ENCODE measurements at regions not wholly inside any gene's neighbourhood (a gene's known extent, or its start where the extent isn't known, plus 50 kb on each side); places are given as distances from the start of the nearest gene placed in this dataset.

GRCh38 chr4:124555959-124556358 lies 156.6 kb downstream of the ANKRD50 start:
- 89 to 93% (median 92%) methylated on average over 8 of the region's 8 CpGs for WGBS, 3 donors
- Histone ChIP-seq H3K36me3 (ENCODE audit: control insufficient read depth in 3 of 3, insufficient read depth in 2 of 3, low read depth in 1 of 3, low read length in 3 of 3) (no peaks in the 10 kb centered on the region), H3K27me3 (ENCODE audit: control insufficient read depth in 3 of 3, insufficient read depth in 3 of 3, low read length in 3 of 3) (peaks cover 0 to 2% (median 0%) of the 10 kb centered on the region in 3 donors), H3K4me3 (ENCODE audit: low read depth in 1 of 3, low read length in 3 of 3) (no peak overlapping the region), H3K9me3 (ENCODE audit: control insufficient read depth in 2 of 2, insufficient read depth in 1 of 2, low read depth in 1 of 2, low read length in 1 of 2) (peaks cover 0 to 3% of the 10 kb centered on the region in 2 donors), H3K27ac (ENCODE audit: low read depth in 1 of 3, low read length in 2 of 3) (no peak overlapping the region), H3K4me1 (ENCODE audit: control insufficient read depth in 3 of 3, insufficient read depth in 2 of 3, low read depth in 1 of 3, low read length in 2 of 3) (no peaks in the 10 kb centered on the region)
- DNase-seq (no peak), FAIRE-seq (no peak)

GRCh38 chr4:124564121-124564520 lies 148.4 kb downstream of the ANKRD50 start:
- H3K27me3 ChIP-seq (ENCODE audit: control insufficient read depth in 3 of 3, insufficient read depth in 3 of 3, low read length in 3 of 3) = no peaks in the 10 kb centered on the region
- H3K36me3 ChIP-seq (ENCODE audit: control insufficient read depth in 3 of 3, insufficient read depth in 2 of 3, low read depth in 1 of 3, low read length in 3 of 3) = no peaks in the 10 kb centered on the region
- FAIRE-seq (peak; percentile 33), DNase-seq (no peak)
- no peaks in the 10 kb centered on the region for H3K4me1 ChIP-seq (ENCODE audit: control insufficient read depth in 3 of 3, insufficient read depth in 2 of 3, low read depth in 1 of 3, low read length in 2 of 3)
- 65 to 85% (median 67%) methylated on average over 1 of the region's 1 CpG for WGBS, 3 donors
- no peak overlapping the region for H3K27ac ChIP-seq (ENCODE audit: low read depth in 1 of 3, low read length in 2 of 3)
- no peak overlapping the region for H3K4me3 ChIP-seq (ENCODE audit: low read depth in 1 of 3, low read length in 3 of 3)
- peaks cover 0 to under 1% of the 10 kb centered on the region in 2 donors for H3K9me3 ChIP-seq (ENCODE audit: control insufficient read depth in 2 of 2, insufficient read depth in 1 of 2, low read depth in 1 of 2, low read length in 1 of 2)

- 26 to 50% (median 33%) methylated on average over 4 of the region's 4 CpGs for WGBS, 3 donors
- Histone ChIP-seq H3K4me3 (ENCODE audit: low read depth in 1 of 3, low read length in 3 of 3) (no peak overlapping the region), H3K36me3 (ENCODE audit: control insufficient read depth in 3 of 3, insufficient read depth in 2 of 3, low read depth in 1 of 3, low read length in 3 of 3) (no peaks in the 10 kb centered on the region), H3K4me1 (ENCODE audit: control insufficient read depth in 3 of 3, insufficient read depth in 2 of 3, low read depth in 1 of 3, low read length in 2 of 3) (no peaks in the 10 kb centered on the region), H3K27me3 (ENCODE audit: control insufficient read depth in 3 of 3, insufficient read depth in 3 of 3, low read length in 3 of 3) (no peaks in the 10 kb centered on the region), H3K9me3 (ENCODE audit: control insufficient read depth in 2 of 2, insufficient read depth in 1 of 2, low read depth in 1 of 2, low read length in 1 of 2) (no peaks in the 10 kb centered on the region), H3K27ac (ENCODE audit: low read depth in 1 of 3, low read length in 2 of 3) (no peak overlapping the region)
- FAIRE-seq (no peak), DNase-seq (no peak)
These were observed 147.2 kb downstream of the ANKRD50 start for GRCh38 chr4:124565371-124565770.

- WGBS, 3 donors = 82 to 88% (median 88%) methylated on average over 2 of the region's 2 CpGs
- Histone ChIP-seq H3K9me3 (ENCODE audit: control insufficient read depth in 2 of 2, insufficient read depth in 1 of 2, low read depth in 1 of 2, low read length in 1 of 2) (no peaks in the 10 kb centered on the region), H3K36me3 (ENCODE audit: control insufficient read depth in 3 of 3, insufficient read depth in 2 of 3, low read depth in 1 of 3, low read length in 3 of 3) (no peaks in the 10 kb centered on the region), H3K27me3 (ENCODE audit: control insufficient read depth in 3 of 3, insufficient read depth in 3 of 3, low read length in 3 of 3) (no peaks in the 10 kb centered on the region), H3K4me3 (ENCODE audit: low read depth in 1 of 3, low read length in 3 of 3) (no peak overlapping the region), H3K4me1 (ENCODE audit: control insufficient read depth in 3 of 3, insufficient read depth in 2 of 3, low read depth in 1 of 3, low read length in 2 of 3) (no peaks in the 10 kb centered on the region), H3K27ac (ENCODE audit: low read depth in 1 of 3, low read length in 2 of 3) (no peak overlapping the region)
- DNase-seq = no peak
- no peak for FAIRE-seq
These were observed 146.5 kb downstream of the ANKRD50 start for GRCh38 chr4:124566030-124566429.

- no peaks in the 10 kb centered on the region for H3K36me3 ChIP-seq (ENCODE audit: control insufficient read depth in 3 of 3, insufficient read depth in 2 of 3, low read depth in 1 of 3, low read length in 3 of 3)
- FAIRE-seq (no peak), DNase-seq (no peak)
- no peaks in the 10 kb centered on the region for H3K4me1 ChIP-seq (ENCODE audit: control insufficient read depth in 3 of 3, insufficient read depth in 2 of 3, low read depth in 1 of 3, low read length in 2 of 3)
- WGBS, 3 donors = 69 to 76% (median 75%) methylated on average over 4 of the region's 4 CpGs
- H3K4me3 ChIP-seq (ENCODE audit: low read depth in 1 of 3, low read length in 3 of 3) = no peak overlapping the region
- no peaks in the 10 kb centered on the region for H3K9me3 ChIP-seq (ENCODE audit: control insufficient read depth in 2 of 2, insufficient read depth in 1 of 2, low read depth in 1 of 2, low read length in 1 of 2)
- H3K27ac ChIP-seq (ENCODE audit: low read depth in 1 of 3, low read length in 2 of 3) = no peak overlapping the region
- H3K27me3 ChIP-seq (ENCODE audit: control insufficient read depth in 3 of 3, insufficient read depth in 3 of 3, low read length in 3 of 3) = no peaks in the 10 kb centered on the region
These were observed 139.5 kb downstream of the ANKRD50 start for GRCh38 chr4:124573056-124573455.

- Histone ChIP-seq H3K36me3 (ENCODE audit: control insufficient read depth in 3 of 3, insufficient read depth in 2 of 3, low read depth in 1 of 3, low read length in 3 of 3) (no peaks in the 10 kb centered on the region), H3K4me3 (ENCODE audit: low read depth in 1 of 3, low read length in 3 of 3) (no peak overlapping the region), H3K4me1 (ENCODE audit: control insufficient read depth in 3 of 3, insufficient read depth in 2 of 3, low read depth in 1 of 3, low read length in 2 of 3) (no peaks in the 10 kb centered on the region), H3K27ac (ENCODE audit: low read depth in 1 of 3, low read length in 2 of 3) (no peak overlapping the region), H3K27me3 (ENCODE audit: control insufficient read depth in 3 of 3, insufficient read depth in 3 of 3, low read length in 3 of 3) (no peaks in the 10 kb centered on the region), H3K9me3 (ENCODE audit: control insufficient read depth in 2 of 2, insufficient read depth in 1 of 2, low read depth in 1 of 2, low read length in 1 of 2) (peaks cover 0 to 16% of the 10 kb centered on the region in 2 donors)
- FAIRE-seq (no peak), DNase-seq (no peak)
These were observed 132.6 kb downstream of the ANKRD50 start for GRCh38 chr4:124579896-124580295.

- H3K27ac ChIP-seq (ENCODE audit: low read depth in 1 of 3, low read length in 2 of 3) = no peak overlapping the region
- DNase-seq = no peak
- WGBS, 3 donors = 94 to 96% (median 95%) methylated on average over 1 of the region's 1 CpG
- no peak for FAIRE-seq
- no peaks in the 10 kb centered on the region for H3K4me1 ChIP-seq (ENCODE audit: control insufficient read depth in 3 of 3, insufficient read depth in 2 of 3, low read depth in 1 of 3, low read length in 2 of 3)
- H3K4me3 ChIP-seq (ENCODE audit: low read depth in 1 of 3, low read length in 3 of 3) = no peak overlapping the region
- no peaks in the 10 kb centered on the region for H3K36me3 ChIP-seq (ENCODE audit: control insufficient read depth in 3 of 3, insufficient read depth in 2 of 3, low read depth in 1 of 3, low read length in 3 of 3)
- H3K9me3 ChIP-seq (ENCODE audit: control insufficient read depth in 2 of 2, insufficient read depth in 1 of 2, low read depth in 1 of 2, low read length in 1 of 2) = peaks cover 0 to 16% of the 10 kb centered on the region in 2 donors
- H3K27me3 ChIP-seq (ENCODE audit: control insufficient read depth in 3 of 3, insufficient read depth in 3 of 3, low read length in 3 of 3) = no peaks in the 10 kb centered on the region
These were observed 128.7 kb downstream of the ANKRD50 start for GRCh38 chr4:124583797-124584196.

- H3K4me3 ChIP-seq (ENCODE audit: low read depth in 1 of 3, low read length in 3 of 3) = no peak overlapping the region
These were observed 122.7 kb downstream of the ANKRD50 start for GRCh38 chr4:124589786-124590185.

GRCh38 chr4:124590480-124590879 lies 122.1 kb downstream of the ANKRD50 start:
- no peak for FAIRE-seq
- H3K9me3 ChIP-seq (ENCODE audit: control insufficient read depth in 2 of 2, insufficient read depth in 1 of 2, low read depth in 1 of 2, low read length in 1 of 2) = no peaks in the 10 kb centered on the region
- no peaks in the 10 kb centered on the region for H3K36me3 ChIP-seq (ENCODE audit: control insufficient read depth in 3 of 3, insufficient read depth in 2 of 3, low read depth in 1 of 3, low read length in 3 of 3)
- no peaks in the 10 kb centered on the region for H3K4me1 ChIP-seq (ENCODE audit: control insufficient read depth in 3 of 3, insufficient read depth in 2 of 3, low read depth in 1 of 3, low read length in 2 of 3)
- no peaks in the 10 kb centered on the region for H3K27me3 ChIP-seq (ENCODE audit: control insufficient read depth in 3 of 3, insufficient read depth in 3 of 3, low read length in 3 of 3)
- H3K27ac ChIP-seq (ENCODE audit: low read depth in 1 of 3, low read length in 2 of 3) = no peak overlapping the region
- H3K4me3 ChIP-seq (ENCODE audit: low read depth in 1 of 3, low read length in 3 of 3) = no peak overlapping the region
- no peak for DNase-seq

More at GRCh38 chr4:124589786-124590185, 122.7 kb downstream of the ANKRD50 start:
- FAIRE-seq = no peak
- no peaks in the 10 kb centered on the region for H3K9me3 ChIP-seq (ENCODE audit: control insufficient read depth in 2 of 2, insufficient read depth in 1 of 2, low read depth in 1 of 2, low read length in 1 of 2)
- no peaks in the 10 kb centered on the region for H3K27me3 ChIP-seq (ENCODE audit: control insufficient read depth in 3 of 3, insufficient read depth in 3 of 3, low read length in 3 of 3)
- WGBS, 3 donors = 56 to 75% (median 71%) methylated on average over 1 of the region's 1 CpG
- H3K4me1 ChIP-seq (ENCODE audit: control insufficient read depth in 3 of 3, insufficient read depth in 2 of 3, low read depth in 1 of 3, low read length in 2 of 3) = no peaks in the 10 kb centered on the region
- no peak overlapping the region for H3K27ac ChIP-seq (ENCODE audit: low read depth in 1 of 3, low read length in 2 of 3)
- no peak for DNase-seq
- no peaks in the 10 kb centered on the region for H3K36me3 ChIP-seq (ENCODE audit: control insufficient read depth in 3 of 3, insufficient read depth in 2 of 3, low read depth in 1 of 3, low read length in 3 of 3)

Measured in small intestine (tissue), 7 donors.